GM23338 (cell line): ENCODE measurements at regions not wholly inside any gene's neighbourhood (a gene's known extent, or its start where the extent isn't known, plus 50 kb on each side); places are given as distances from the start of the nearest gene placed in this dataset.

Experiments used
- ATAC-seq: fragments of 200-7000 bp; cut with Tn5 transposase; 3 replicates; pipeline ENCODE4 v1.9.1; 2020
- DNase-seq: peaks from one replicate; pipeline ENCODE4 v3.0.0-alpha.2; 2015; ENCODE audit warnings: low spot score
- H2AFZ ChIP-seq: fragments of 200-600 bp; sonication (generic); 2 replicates; pipeline ENCODE4 v1.8.0; 2016; ENCODE audit warnings: antibody characterized with exemption, mild to moderate bottlenecking, moderate library complexity
- H3F3A ChIP-seq: fragments of 200-600 bp; sonication (generic); replicated peaks from 2 replicates; pipeline ENCODE4 v1.8.0; 2017; ENCODE audit warnings: antibody characterized with exemption, mixed run types, low read depth
- H3K27ac ChIP-seq: fragments of 200-600 bp; sonication (generic); 2 replicates; pipeline ENCODE4 v1.6.1; 2016; ENCODE audit warnings: low read depth
- H3K27me3 ChIP-seq: fragments of 200-600 bp; sonication (generic); 2 replicates; pipeline ENCODE4 v1.8.0; 2016; ENCODE audit warnings: mild to moderate bottlenecking, mixed run types, moderate library complexity; ENCODE audit not compliant: insufficient read depth
- H3K36me3 ChIP-seq: fragments of 200-600 bp; sonication (generic); 2 replicates; pipeline ENCODE4 v1.8.0; 2016; ENCODE audit warnings: mild to moderate bottlenecking; ENCODE audit not compliant: insufficient read depth
- H3K4me1 ChIP-seq: fragments of 200-600 bp; sonication (generic); 2 replicates; pipeline ENCODE4 v1.8.0; 2016; ENCODE audit warnings: mild to moderate bottlenecking, moderate library complexity; ENCODE audit not compliant: insufficient read depth
- H3K4me2 ChIP-seq: fragments of 200-600 bp; sonication (generic); 2 replicates; pipeline ENCODE4 v1.7.1; 2017; ENCODE audit warnings: mixed run types
- H3K4me3 ChIP-seq: fragments of 200-600 bp; sonication (generic); 2 replicates; pipeline ENCODE4 v1.6.1; 2016; ENCODE audit warnings: mixed run types
- H3K79me2 ChIP-seq: fragments of 200-600 bp; sonication (generic); replicated peaks from 2 replicates; pipeline ENCODE4 v1.8.0; 2017; ENCODE audit warnings: mild to moderate bottlenecking; ENCODE audit not compliant: insufficient read depth
- H3K9me2 ChIP-seq: fragments of 200-600 bp; sonication (generic); 2 replicates; pipeline ENCODE4 v1.8.0; 2017; ENCODE audit not compliant: insufficient read depth
- H4K20me1 ChIP-seq: fragments of 200-600 bp; sonication (generic); replicated peaks from 2 replicates; pipeline ENCODE4 v1.8.0; 2017; ENCODE audit warnings: mild to moderate bottlenecking; ENCODE audit not compliant: insufficient read depth
- H3K27ac Mint-ChIP-seq: 2 replicates; pipeline ENCODE4 v1.8.0; 2020; ENCODE audit warnings: inconsistent platforms, mild to moderate bottlenecking, moderate library complexity, mixed read lengths
- H3K27me3 Mint-ChIP-seq: 3 replicates; pipeline ENCODE4 v1.8.0; 2022; ENCODE audit warnings: low read depth, mild to moderate bottlenecking, moderate library complexity, mixed read lengths, inconsistent platforms; ENCODE audit not compliant: insufficient read depth, poor library complexity
- H3K36me3 Mint-ChIP-seq: 3 replicates; pipeline ENCODE4 v1.8.0; 2021; ENCODE audit warnings: low read depth, mild to moderate bottlenecking, inconsistent platforms, moderate library complexity, mixed read lengths
- H3K4me1 Mint-ChIP-seq: 3 replicates; pipeline ENCODE4 v1.8.0; 2020; ENCODE audit warnings: mild to moderate bottlenecking, inconsistent platforms, mixed read lengths
- H3K4me3 Mint-ChIP-seq: 3 replicates; pipeline ENCODE4 v1.8.0; 2021; ENCODE audit warnings: moderate library complexity, mild to moderate bottlenecking, inconsistent platforms, mixed read lengths
- H3K9me3 Mint-ChIP-seq: 3 replicates; pipeline ENCODE4 v1.8.0; 2020; ENCODE audit warnings: moderate library complexity, mild to moderate bottlenecking, inconsistent platforms, mixed read lengths
- CREB1 ChIP-seq: fragments of 250-450 bp; sonication (Bioruptor Pico); IDR thresholded peaks from 2 replicates; pipeline ENCODE4 v1.5.0; 2020; ENCODE audit warnings: low read depth, mild to moderate bottlenecking, moderate library complexity
- EZH2 ChIP-seq: fragments of 200-600 bp; sonication (generic); IDR thresholded peaks from one replicate; pipeline ENCODE4 v1.8.0; 2017; ENCODE audit warnings: antibody characterized with exemption, mild to moderate bottlenecking, low read depth; ENCODE audit not compliant: unreplicated experiment
- EZH2phosphoT487 ChIP-seq: fragments of 200-600 bp; sonication (generic); IDR thresholded peaks from one replicate; pipeline ENCODE4 v1.8.1; 2018; ENCODE audit warnings: antibody characterized with exemption; ENCODE audit not compliant: unreplicated experiment
- JUNB ChIP-seq: IDR thresholded peaks from one replicate; pipeline ENCODE4 v1.6.1; 2016; ENCODE audit warnings: antibody characterized with exemption; ENCODE audit not compliant: unreplicated experiment
- NANOG ChIP-seq: IDR thresholded peaks from 2 replicates; pipeline ENCODE4 v1.6.1; 2016; ENCODE audit warnings: antibody characterized with exemption, borderline replicate concordance
- POLR2AphosphoS5 ChIP-seq: IDR thresholded peaks from 2 replicates; pipeline ENCODE4 v1.6.1; 2016; ENCODE audit warnings: antibody characterized with exemption, low read depth
- STAT1 ChIP-seq: IDR thresholded peaks from one replicate; pipeline ENCODE4 v1.6.1; 2016; ENCODE audit warnings: antibody characterized with exemption; ENCODE audit not compliant: unreplicated experiment
- ZNF114 ChIP-seq: fragments of 250-450 bp; sonication (Bioruptor Pico); IDR thresholded peaks from 2 replicates; pipeline ENCODE4 v1.5.0; 2020; ENCODE audit warnings: mild to moderate bottlenecking, moderate library complexity
- ZNF331 ChIP-seq: fragments of 250-450 bp; sonication (Bioruptor Pico); IDR thresholded peaks from 2 replicates; pipeline ENCODE4 v1.5.0; 2020; ENCODE audit warnings: low read depth, mild to moderate bottlenecking, moderate library complexity
- TF ChIP-seq, protein P1 (sequence below), 2 experiments: fragments of 200-600 bp in 1 of 2; sonication (generic) in 1 of 2; conservative IDR thresholded peaks; 2 replicates each; pipeline versions ENCODE4 v1.5.1 to v1.6.1; 2016 to 2017; ENCODE audit warnings: antibody characterized with exemption in 2 of 2, low read depth in 2 of 2, mild to moderate bottlenecking in 2 of 2, moderate library complexity in 1 of 2
- TF ChIP-seq, protein P2 (sequence below): IDR thresholded peaks from one replicate; pipeline ENCODE4 v1.6.1; 2018; ENCODE audit warnings: antibody characterized with exemption; ENCODE audit not compliant: unreplicated experiment
- TF ChIP-seq, protein P3 (sequence below): IDR thresholded peaks from 2 replicates; pipeline ENCODE4 v1.6.1; 2016; ENCODE audit warnings: antibody characterized with exemption

DNA sequence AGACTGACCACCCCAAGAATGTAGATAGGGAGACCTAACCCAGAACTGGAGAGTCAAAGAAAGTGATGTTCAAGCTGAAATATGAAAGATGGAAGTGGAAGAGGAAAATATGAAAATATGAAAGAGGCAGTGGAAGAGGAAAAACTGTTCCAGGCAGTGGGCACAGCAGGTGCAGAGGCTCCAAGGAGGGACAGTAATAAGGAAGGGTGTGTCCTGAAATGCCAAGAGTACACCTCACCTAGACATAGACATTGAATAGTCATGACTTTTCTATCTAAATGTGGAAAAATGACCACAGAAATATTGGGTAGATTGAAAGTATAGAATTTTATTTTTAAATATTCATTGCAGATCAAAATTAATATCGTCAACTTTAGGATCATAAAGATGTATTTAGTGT lies 161.7 kb upstream of the USP24 start (continued):
- TF ChIP-seq ZNF114 (CRISPR knock-in tag) (no peak), NANOG (no peak), POLR2AphosphoS5 (no peak), EZH2phosphoT487 (no peak), JUNB (no peak), STAT1 (no peak), EZH2 (no peak), ZNF331 (CRISPR knock-in tag) (no peak)
- TF ChIP-seq, protein P1, sequence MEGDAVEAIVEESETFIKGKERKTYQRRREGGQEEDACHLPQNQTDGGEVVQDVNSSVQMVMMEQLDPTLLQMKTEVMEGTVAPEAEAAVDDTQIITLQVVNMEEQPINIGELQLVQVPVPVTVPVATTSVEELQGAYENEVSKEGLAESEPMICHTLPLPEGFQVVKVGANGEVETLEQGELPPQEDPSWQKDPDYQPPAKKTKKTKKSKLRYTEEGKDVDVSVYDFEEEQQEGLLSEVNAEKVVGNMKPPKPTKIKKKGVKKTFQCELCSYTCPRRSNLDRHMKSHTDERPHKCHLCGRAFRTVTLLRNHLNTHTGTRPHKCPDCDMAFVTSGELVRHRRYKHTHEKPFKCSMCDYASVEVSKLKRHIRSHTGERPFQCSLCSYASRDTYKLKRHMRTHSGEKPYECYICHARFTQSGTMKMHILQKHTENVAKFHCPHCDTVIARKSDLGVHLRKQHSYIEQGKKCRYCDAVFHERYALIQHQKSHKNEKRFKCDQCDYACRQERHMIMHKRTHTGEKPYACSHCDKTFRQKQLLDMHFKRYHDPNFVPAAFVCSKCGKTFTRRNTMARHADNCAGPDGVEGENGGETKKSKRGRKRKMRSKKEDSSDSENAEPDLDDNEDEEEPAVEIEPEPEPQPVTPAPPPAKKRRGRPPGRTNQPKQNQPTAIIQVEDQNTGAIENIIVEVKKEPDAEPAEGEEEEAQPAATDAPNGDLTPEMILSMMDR (conservative IDR thresholded peaks at IDR 0.05; ENCODE audit: low read depth in 2 of 2), result no peak
- TF ChIP-seq, protein P2, sequence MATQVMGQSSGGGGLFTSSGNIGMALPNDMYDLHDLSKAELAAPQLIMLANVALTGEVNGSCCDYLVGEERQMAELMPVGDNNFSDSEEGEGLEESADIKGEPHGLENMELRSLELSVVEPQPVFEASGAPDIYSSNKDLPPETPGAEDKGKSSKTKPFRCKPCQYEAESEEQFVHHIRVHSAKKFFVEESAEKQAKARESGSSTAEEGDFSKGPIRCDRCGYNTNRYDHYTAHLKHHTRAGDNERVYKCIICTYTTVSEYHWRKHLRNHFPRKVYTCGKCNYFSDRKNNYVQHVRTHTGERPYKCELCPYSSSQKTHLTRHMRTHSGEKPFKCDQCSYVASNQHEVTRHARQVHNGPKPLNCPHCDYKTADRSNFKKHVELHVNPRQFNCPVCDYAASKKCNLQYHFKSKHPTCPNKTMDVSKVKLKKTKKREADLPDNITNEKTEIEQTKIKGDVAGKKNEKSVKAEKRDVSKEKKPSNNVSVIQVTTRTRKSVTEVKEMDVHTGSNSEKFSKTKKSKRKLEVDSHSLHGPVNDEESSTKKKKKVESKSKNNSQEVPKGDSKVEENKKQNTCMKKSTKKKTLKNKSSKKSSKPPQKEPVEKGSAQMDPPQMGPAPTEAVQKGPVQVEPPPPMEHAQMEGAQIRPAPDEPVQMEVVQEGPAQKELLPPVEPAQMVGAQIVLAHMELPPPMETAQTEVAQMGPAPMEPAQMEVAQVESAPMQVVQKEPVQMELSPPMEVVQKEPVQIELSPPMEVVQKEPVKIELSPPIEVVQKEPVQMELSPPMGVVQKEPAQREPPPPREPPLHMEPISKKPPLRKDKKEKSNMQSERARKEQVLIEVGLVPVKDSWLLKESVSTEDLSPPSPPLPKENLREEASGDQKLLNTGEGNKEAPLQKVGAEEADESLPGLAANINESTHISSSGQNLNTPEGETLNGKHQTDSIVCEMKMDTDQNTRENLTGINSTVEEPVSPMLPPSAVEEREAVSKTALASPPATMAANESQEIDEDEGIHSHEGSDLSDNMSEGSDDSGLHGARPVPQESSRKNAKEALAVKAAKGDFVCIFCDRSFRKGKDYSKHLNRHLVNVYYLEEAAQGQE, result no peak
- TF ChIP-seq, protein P3, sequence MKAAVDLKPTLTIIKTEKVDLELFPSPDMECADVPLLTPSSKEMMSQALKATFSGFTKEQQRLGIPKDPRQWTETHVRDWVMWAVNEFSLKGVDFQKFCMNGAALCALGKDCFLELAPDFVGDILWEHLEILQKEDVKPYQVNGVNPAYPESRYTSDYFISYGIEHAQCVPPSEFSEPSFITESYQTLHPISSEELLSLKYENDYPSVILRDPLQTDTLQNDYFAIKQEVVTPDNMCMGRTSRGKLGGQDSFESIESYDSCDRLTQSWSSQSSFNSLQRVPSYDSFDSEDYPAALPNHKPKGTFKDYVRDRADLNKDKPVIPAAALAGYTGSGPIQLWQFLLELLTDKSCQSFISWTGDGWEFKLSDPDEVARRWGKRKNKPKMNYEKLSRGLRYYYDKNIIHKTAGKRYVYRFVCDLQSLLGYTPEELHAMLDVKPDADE, result no peak

DNA sequence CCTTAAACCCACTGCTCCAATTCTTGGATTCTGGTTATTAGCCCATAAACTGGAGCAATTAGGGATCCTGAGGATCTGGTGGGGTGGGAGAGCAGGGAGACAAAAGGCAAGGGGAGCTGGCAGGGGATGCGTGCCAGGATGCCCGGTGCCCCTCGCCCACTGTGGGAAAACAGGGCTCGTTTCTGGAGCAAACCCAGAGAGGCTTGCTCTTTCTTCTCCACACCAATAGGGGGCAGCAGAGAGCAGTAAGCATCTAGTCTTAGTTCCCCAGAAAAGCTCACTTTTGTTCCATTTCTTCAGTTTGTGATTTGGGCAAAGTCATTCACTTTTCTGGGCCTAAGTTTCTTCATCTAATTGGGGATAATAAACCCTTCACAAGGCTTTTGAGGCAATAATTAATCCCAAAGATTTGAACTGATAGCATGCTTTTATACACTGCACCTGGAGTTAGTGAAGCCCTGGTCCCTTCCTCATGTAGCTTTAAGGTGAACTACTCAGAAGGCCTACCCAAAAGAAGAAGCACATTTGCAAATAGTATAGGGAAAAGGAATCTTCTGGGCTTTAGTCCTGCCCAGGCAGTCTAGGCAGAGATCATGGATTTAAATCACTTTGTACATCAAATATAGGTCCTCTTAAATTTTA lies 160.6 kb upstream of the USP24 start:
- TF ChIP-seq ZNF114 (CRISPR knock-in tag), result no peak
- TF ChIP-seq, protein P1 (conservative IDR thresholded peaks at IDR 0.05; ENCODE audit: low read depth in 2 of 2), result peak; percentile 83
- TF ChIP-seq CREB1 (CRISPR knock-in tag), result no peak
- TF ChIP-seq EZH2phosphoT487, result no peak
- TF ChIP-seq, protein P3, result no peak
- Histone ChIP-seq H3K79me2 (no peaks in the 10 kb centered on the region), H3K36me3 (no peaks in the 10 kb centered on the region), H3K9me2 (no peaks in the 10 kb centered on the region), H2AFZ (peak overlapping the region; percentile 35; the same call in 1 of the 2 replicates), H3K4me2 (no peak overlapping the region), H3F3A (no peaks in the 10 kb centered on the region), H4K20me1 (no peaks in the 10 kb centered on the region), H3K27me3 (no peaks in the 10 kb centered on the region), H3K4me3 (no peak overlapping the region), H3K4me1 (no peaks in the 10 kb centered on the region), H3K27ac (no peak overlapping the region)
- Mint-ChIP-seq H3K4me1 (no peaks in the 10 kb centered on the region), H3K27ac (no peak overlapping the region), H3K9me3 (no peaks in the 10 kb centered on the region; the same call in 2 of the 3 replicates), H3K36me3 (no peaks in the 10 kb centered on the region), H3K4me3 (no peak overlapping the region), H3K27me3 (peaks cover 1% of the 10 kb centered on the region)
- ATAC-seq (peak; percentile 71), DNase-seq (peak; percentile 75)
